ENCODE measurements at regions not wholly inside any gene's neighbourhood (a gene's known extent, or its start where the extent isn't known, plus 50 kb on each side); places are given as distances from the start of the nearest gene placed in this dataset.
A peak's percentile ranks its signal among the peaks of the same experiment; 100 is the strongest.

DNA sequence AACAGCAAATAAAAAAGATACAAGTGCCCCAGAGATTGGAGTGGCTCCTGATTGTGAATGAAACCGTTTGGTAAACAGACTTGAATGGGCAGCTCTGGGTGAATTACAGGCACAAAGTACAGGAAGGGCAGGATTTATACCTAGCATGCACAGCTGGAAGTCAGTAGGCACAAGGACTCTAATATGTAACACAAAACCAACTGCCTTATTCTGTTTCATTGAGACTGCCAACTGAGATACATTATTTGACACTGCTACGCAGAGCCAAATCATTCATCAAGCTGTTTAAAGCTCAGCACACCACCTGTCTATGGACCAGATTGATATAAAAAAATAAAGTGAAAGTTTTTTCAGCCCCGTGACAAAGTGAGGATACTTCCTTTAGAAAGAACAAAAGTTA lies 541.2 kb downstream of the NUP35 start:
- TF ChIP-seq, protein P1, sequence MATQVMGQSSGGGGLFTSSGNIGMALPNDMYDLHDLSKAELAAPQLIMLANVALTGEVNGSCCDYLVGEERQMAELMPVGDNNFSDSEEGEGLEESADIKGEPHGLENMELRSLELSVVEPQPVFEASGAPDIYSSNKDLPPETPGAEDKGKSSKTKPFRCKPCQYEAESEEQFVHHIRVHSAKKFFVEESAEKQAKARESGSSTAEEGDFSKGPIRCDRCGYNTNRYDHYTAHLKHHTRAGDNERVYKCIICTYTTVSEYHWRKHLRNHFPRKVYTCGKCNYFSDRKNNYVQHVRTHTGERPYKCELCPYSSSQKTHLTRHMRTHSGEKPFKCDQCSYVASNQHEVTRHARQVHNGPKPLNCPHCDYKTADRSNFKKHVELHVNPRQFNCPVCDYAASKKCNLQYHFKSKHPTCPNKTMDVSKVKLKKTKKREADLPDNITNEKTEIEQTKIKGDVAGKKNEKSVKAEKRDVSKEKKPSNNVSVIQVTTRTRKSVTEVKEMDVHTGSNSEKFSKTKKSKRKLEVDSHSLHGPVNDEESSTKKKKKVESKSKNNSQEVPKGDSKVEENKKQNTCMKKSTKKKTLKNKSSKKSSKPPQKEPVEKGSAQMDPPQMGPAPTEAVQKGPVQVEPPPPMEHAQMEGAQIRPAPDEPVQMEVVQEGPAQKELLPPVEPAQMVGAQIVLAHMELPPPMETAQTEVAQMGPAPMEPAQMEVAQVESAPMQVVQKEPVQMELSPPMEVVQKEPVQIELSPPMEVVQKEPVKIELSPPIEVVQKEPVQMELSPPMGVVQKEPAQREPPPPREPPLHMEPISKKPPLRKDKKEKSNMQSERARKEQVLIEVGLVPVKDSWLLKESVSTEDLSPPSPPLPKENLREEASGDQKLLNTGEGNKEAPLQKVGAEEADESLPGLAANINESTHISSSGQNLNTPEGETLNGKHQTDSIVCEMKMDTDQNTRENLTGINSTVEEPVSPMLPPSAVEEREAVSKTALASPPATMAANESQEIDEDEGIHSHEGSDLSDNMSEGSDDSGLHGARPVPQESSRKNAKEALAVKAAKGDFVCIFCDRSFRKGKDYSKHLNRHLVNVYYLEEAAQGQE (IDR thresholded peaks at IDR 0.05; ENCODE audit: low read depth): no peak
- TF ChIP-seq TCF12 (IDR thresholded peaks at IDR 0.05; ENCODE audit: low read depth) (peak; percentile 86), TEAD4 (IDR thresholded peaks at IDR 0.05) (peak; percentile 75), CREB1 (IDR thresholded peaks at IDR 0.05; ENCODE audit: low read depth) (no peak), EGR1 (IDR thresholded peaks at IDR 0.05) (no peak), FOXM1 (IDR thresholded peaks at IDR 0.05; ENCODE audit: borderline replicate concordance, low read depth) (peak; percentile 48; the same call in 1 of the 2 replicates), RAD21 (IDR thresholded peaks at IDR 0.05; ENCODE audit: low read depth) (no peak), ZBTB7A (IDR thresholded peaks at IDR 0.05; ENCODE audit: low read depth) (no peak), NFIC (IDR thresholded peaks at IDR 0.05) (peak; percentile 90), CEBPB (IDR thresholded peaks at IDR 0.05) (no peak; the same call in 1 of the 2 replicates), EP300 (IDR thresholded peaks at IDR 0.05; ENCODE audit: borderline replicate concordance) (peak; percentile 82), TAF1 (IDR thresholded peaks at IDR 0.05; ENCODE audit: low read depth) (no peak), YY1 (IDR thresholded peaks at IDR 0.05; ENCODE audit: low read depth) (peak; percentile 42; the same call in 1 of the 2 replicates)
- TF ChIP-seq, protein P2, sequence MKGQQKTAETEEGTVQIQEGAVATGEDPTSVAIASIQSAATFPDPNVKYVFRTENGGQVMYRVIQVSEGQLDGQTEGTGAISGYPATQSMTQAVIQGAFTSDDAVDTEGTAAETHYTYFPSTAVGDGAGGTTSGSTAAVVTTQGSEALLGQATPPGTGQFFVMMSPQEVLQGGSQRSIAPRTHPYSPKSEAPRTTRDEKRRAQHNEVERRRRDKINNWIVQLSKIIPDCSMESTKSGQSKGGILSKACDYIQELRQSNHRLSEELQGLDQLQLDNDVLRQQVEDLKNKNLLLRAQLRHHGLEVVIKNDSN (IDR thresholded peaks at IDR 0.05): peak; percentile 29; the same call in 1 of the 2 replicates
- TF ChIP-seq, protein P3, sequence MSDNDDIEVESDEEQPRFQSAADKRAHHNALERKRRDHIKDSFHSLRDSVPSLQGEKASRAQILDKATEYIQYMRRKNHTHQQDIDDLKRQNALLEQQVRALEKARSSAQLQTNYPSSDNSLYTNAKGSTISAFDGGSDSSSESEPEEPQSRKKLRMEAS (IDR thresholded peaks at IDR 0.05): no peak

DNA sequence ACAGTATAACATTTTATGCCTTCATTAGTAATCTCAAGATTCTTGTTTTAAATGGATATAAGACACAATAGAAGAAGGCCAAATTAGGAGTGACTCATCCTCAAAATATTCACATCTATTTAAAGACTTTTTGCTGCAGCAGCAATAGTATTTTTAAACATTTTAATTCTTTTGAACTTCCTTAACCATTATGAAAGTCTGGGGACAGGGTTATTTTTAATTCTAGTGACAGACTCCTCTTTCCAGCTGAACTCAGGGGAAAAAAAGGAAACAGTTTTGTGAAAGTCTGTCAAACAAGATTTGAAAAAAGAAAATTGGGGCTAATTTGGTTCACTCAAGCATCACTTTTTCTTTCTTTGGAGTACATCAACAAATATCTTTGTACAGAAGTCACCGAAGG lies 541.8 kb downstream of the NUP35 start:
- TF ChIP-seq EP300 (IDR thresholded peaks at IDR 0.05; ENCODE audit: borderline replicate concordance) (no peak), ZBTB7A (IDR thresholded peaks at IDR 0.05; ENCODE audit: low read depth) (no peak), TCF12 (IDR thresholded peaks at IDR 0.05; ENCODE audit: low read depth) (no peak), NFIC (IDR thresholded peaks at IDR 0.05) (no peak), RAD21 (IDR thresholded peaks at IDR 0.05; ENCODE audit: low read depth) (no peak), FOXM1 (IDR thresholded peaks at IDR 0.05; ENCODE audit: borderline replicate concordance, low read depth) (no peak), YY1 (IDR thresholded peaks at IDR 0.05; ENCODE audit: low read depth) (no peak), CEBPB (IDR thresholded peaks at IDR 0.05) (no peak), TAF1 (IDR thresholded peaks at IDR 0.05; ENCODE audit: low read depth) (no peak), TEAD4 (IDR thresholded peaks at IDR 0.05) (no peak), EGR1 (IDR thresholded peaks at IDR 0.05) (no peak), CREB1 (IDR thresholded peaks at IDR 0.05; ENCODE audit: low read depth) (no peak)
- TF ChIP-seq, protein P1 (IDR thresholded peaks at IDR 0.05; ENCODE audit: low read depth): no peak
- TF ChIP-seq, protein P2 (IDR thresholded peaks at IDR 0.05): no peak
- TF ChIP-seq, protein P3 (IDR thresholded peaks at IDR 0.05): no peak

DNA sequence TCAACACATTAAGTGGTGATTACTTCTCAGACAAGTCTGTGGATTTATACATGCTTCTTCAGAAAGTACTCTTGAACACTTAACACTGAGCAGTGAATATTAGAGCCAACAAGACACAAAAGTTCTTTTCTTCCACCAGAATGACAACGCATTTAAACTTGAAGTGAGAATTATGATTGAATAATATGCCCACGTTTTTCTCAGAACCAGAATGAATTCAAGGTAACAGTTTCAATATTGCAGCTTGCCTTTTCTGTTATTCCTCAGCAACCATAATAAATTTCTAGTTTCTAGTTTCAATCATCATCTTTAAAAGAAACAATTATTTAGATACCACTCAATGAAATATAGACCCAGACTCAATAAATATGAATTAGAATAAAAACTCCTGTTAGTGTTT lies 547.0 kb downstream of the NUP35 start:
- no peak for TF ChIP-seq YY1 (IDR thresholded peaks at IDR 0.05; ENCODE audit: low read depth)
- TF ChIP-seq TCF12 (IDR thresholded peaks at IDR 0.05; ENCODE audit: low read depth): no peak
- no peak for TF ChIP-seq EGR1 (IDR thresholded peaks at IDR 0.05)
- TF ChIP-seq FOXM1 (IDR thresholded peaks at IDR 0.05; ENCODE audit: borderline replicate concordance, low read depth): no peak
- no peak for TF ChIP-seq TAF1 (IDR thresholded peaks at IDR 0.05; ENCODE audit: low read depth)
- TF ChIP-seq CREB1 (IDR thresholded peaks at IDR 0.05; ENCODE audit: low read depth): no peak
- TF ChIP-seq TEAD4 (IDR thresholded peaks at IDR 0.05): no peak
- TF ChIP-seq, protein P1 (IDR thresholded peaks at IDR 0.05; ENCODE audit: low read depth): no peak
- TF ChIP-seq, protein P2 (IDR thresholded peaks at IDR 0.05): no peak
- no peak for TF ChIP-seq EP300 (IDR thresholded peaks at IDR 0.05; ENCODE audit: borderline replicate concordance)

DNA sequence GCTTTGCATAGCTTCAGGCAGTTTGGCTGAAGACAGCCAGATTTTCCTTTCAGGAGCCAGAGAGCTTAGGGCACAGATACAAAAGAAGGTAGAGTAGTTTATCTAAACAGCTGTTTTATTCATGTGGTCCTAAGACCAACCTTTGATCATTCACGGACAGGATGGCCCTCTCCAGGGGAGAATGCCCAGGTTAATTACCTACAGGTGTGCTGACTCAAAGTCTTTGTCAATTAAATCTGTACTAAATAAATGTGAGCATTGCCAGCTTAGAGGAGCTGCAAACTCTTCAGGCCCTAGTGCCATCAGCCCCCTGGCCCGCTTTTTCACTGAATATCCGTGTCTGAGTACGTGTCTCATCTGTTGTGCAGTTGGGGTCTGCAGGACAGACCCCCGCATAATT lies 554.7 kb downstream of the NUP35 start:
- TF ChIP-seq YY1 (IDR thresholded peaks at IDR 0.05; ENCODE audit: low read depth) (no peak), CREB1 (IDR thresholded peaks at IDR 0.05; ENCODE audit: low read depth) (no peak), ZBTB7A (IDR thresholded peaks at IDR 0.05; ENCODE audit: low read depth) (no peak), RAD21 (IDR thresholded peaks at IDR 0.05; ENCODE audit: low read depth) (no peak), NFIC (IDR thresholded peaks at IDR 0.05) (no peak), TCF12 (IDR thresholded peaks at IDR 0.05; ENCODE audit: low read depth) (no peak), EGR1 (IDR thresholded peaks at IDR 0.05) (no peak), TAF1 (IDR thresholded peaks at IDR 0.05; ENCODE audit: low read depth) (no peak), FOXM1 (IDR thresholded peaks at IDR 0.05; ENCODE audit: borderline replicate concordance, low read depth) (no peak), TEAD4 (IDR thresholded peaks at IDR 0.05) (no peak), EP300 (IDR thresholded peaks at IDR 0.05; ENCODE audit: borderline replicate concordance) (no peak), CEBPB (IDR thresholded peaks at IDR 0.05) (no peak)
- TF ChIP-seq, protein P1 (IDR thresholded peaks at IDR 0.05; ENCODE audit: low read depth): no peak
- TF ChIP-seq, protein P3 (IDR thresholded peaks at IDR 0.05): no peak
- TF ChIP-seq, protein P2 (IDR thresholded peaks at IDR 0.05): no peak
